ENCODE measurements at regions not wholly inside any gene's neighbourhood (a gene's known extent, or its start where the extent isn't known, plus 50 kb on each side); places are given as distances from the start of the nearest gene placed in this dataset.

DNA sequence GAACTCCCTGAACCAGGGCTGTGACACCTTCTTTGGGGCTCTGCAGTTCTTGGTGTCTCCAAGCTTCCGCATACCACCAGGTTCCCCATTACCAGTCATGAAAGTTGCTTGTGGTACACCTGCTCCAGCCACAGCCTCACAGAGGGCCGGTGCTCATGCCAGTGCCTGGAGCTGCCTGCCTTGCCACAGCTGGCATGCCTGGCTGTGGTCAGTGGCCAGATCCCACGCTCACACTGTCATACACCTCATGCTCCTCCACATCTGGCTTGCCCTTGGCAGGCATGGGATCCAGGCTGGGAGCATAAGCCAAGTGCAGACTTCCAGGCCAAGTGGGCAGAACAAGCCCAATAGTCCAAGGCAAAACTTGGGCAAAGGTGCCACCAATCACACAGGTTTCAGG is 1054.9 kb downstream of the SLITRK5 start:
- TF ChIP-seq, protein P1, sequence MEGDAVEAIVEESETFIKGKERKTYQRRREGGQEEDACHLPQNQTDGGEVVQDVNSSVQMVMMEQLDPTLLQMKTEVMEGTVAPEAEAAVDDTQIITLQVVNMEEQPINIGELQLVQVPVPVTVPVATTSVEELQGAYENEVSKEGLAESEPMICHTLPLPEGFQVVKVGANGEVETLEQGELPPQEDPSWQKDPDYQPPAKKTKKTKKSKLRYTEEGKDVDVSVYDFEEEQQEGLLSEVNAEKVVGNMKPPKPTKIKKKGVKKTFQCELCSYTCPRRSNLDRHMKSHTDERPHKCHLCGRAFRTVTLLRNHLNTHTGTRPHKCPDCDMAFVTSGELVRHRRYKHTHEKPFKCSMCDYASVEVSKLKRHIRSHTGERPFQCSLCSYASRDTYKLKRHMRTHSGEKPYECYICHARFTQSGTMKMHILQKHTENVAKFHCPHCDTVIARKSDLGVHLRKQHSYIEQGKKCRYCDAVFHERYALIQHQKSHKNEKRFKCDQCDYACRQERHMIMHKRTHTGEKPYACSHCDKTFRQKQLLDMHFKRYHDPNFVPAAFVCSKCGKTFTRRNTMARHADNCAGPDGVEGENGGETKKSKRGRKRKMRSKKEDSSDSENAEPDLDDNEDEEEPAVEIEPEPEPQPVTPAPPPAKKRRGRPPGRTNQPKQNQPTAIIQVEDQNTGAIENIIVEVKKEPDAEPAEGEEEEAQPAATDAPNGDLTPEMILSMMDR (IDR thresholded peaks at IDR 0.05; ENCODE audit: poor library complexity), result no peak
- TF ChIP-seq EZH2phosphoT487 (IDR thresholded peaks at IDR 0.05; ENCODE audit: low read depth, severe bottlenecking, unreplicated experiment), result no peak
